NCI-H2171 treated with DMSO at 0.1 percent for 48 hours (cell line): ENCODE measurements at regions not wholly inside any gene's neighbourhood (a gene's known extent, or its start where the extent isn't known, plus 50 kb on each side); places are given as distances from the start of the nearest gene placed in this dataset.
"Not testable (repeated sequence)": the region's sequence is repeated elsewhere in the genome, so short reads cannot be mapped to it uniquely, and the experiment has no call there.

ENCODE experiments used
- DNase-seq: peaks from one replicate; lab custom pipeline; 2025; lab: John Stamatoyannopoulos, UW

DNA sequence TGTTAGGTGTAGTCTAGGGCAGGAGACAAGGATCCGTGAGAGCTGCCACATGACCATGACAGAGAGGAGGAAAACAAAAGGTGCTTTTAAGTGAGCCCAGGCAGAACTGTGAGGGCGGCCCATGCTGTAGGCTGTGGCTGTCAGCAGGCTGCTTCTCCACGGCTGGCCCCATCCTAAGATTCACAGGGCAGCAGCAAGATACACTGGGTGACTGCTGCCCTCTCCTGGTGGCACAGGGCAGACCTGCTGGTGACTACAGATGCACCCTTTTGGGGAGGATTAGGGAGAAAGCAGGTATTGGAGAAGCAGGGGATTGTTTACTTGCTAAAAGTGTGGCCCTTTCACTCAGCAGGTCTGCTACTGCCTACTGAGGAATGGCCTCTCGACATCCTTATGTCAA, 112.2 kb upstream of the CCZ1B start:
- peak; percentile 23 for DNase-seq

DNA sequence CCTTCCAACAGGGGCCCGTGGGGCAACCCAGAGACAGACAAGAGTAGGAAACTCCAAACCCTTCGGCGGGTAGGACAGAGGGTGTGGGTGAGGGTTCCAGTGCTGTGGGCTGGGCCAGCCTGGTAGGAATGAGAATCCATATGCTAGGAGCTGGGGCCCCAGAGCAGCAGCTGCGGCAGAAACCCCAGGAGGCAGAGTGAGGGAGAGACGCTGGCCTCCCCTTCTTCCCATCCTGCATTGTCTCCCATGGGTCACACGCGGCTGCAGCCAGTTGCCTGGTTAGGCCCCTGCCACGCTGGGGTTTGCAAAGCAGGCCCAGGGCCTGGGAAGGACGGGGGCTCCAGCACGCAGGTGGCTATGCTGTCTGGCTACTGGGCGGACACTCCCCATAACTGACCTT, 113.1 kb upstream of the CCZ1B start:
- DNase-seq = not testable (repeated sequence)

DNA sequence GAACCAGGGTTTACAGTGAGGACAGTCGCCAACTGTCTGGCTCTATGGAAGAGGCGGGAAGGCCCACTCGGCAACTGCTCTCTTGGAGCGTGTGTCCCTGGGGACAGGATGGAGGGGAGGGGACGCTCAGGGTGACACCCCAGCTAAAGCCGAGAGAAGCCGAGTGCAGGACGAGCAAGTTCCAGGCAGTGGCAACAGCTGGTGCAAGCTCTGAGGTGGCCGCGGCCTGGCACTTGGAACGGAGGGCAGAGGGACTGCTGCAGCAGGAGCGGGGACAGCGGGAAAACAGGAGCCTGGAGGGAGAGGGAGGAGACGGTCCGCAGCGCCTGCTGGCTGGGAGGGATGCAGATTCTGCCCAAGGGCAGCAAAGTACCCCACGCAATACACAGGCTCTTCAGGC, 113.8 kb upstream of the CCZ1B start:
- not testable (repeated sequence) for DNase-seq

DNA sequence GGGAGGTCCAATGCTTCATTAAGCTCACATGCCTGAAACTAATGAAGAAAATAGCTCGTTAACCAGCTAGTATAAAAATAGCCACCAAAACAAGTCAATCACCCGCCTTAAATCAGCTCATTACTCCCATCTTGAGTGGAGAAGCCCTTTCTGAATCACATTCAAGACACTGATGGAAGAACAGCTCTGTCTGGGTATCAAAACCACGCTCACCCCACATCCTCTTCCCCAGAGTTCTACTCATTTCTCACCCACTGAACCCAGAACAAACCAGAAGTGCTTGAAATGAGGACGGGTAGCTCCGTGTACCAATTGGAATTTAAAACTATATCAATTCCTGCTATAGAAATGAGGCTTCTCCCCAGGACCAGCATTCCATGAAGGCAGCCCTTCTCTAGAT, 120.8 kb upstream of the CCZ1B start:
- not testable (repeated sequence) for DNase-seq

DNA sequence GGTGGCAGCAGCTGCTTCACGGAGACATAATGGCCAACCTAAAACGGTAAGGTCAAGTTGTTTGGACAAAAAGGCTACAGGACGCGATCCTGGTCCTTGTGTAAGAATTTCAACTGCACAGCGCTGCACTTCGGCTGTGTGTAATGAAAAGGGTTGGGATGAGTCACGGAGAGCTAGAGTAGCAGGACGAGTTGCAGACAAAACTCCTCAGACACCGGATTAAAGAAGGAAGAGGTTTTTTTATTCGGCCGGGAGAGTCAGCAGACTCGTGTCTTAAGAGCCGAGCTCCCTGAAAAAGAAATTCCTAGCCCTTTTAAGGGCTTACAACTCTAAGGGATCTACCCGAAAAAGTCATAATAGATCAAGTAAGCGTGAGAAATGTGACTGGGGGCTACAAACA, 124.2 kb upstream of the CCZ1B start:
- not testable (repeated sequence) for DNase-seq

DNA sequence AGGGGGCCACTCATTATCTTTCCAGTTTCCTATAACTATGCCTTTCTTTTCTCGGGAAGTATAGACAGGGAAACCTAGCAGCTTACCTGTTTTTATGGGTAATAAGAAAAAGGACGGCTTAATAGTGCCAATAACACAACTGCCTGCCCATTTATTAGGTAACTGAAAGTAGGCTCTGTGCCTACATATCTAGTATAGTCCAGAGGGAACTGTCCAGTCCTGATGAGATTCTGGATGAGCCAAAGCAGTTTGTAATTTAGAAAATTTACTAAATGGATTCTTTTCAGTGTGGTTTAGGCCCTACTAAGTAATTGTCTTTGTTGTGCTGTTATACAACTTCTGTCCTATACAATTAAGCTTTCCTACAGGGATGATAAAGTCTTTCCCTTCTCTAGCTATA, 125.5 kb upstream of the CCZ1B start:
- DNase-seq = not testable (repeated sequence)

DNA sequence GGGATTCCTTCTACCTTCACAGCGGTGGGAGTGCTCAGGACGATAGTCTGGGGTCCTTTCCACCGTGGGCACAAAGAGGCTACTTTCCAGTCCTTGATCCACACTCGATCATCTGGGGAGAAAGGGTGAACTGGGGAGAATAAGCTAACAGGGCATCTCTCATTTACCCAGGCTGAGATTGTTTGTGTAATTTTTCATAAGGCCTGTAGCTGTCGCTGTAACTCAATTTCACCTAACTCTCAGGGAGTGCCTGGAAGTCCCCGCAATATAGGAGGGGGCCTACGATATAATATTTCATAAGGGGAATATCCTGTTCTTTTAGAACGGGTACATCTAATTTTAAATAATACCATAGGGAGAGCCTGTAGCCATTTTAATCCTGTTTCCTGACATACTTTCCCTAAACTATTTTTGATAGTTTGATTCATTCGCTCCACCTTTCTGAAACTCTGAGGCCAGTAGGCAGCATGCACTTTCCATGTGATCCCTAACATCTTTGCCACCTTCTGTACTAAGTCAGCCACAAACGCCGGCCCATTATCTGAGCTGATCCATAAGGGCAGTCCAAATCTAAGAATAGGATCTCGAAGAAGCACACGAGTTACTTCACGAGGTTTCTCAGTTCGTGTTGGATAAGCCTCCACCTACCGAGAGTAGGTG, 127.2 kb upstream of the CCZ1B start:
- not testable (repeated sequence) for DNase-seq

DNA sequence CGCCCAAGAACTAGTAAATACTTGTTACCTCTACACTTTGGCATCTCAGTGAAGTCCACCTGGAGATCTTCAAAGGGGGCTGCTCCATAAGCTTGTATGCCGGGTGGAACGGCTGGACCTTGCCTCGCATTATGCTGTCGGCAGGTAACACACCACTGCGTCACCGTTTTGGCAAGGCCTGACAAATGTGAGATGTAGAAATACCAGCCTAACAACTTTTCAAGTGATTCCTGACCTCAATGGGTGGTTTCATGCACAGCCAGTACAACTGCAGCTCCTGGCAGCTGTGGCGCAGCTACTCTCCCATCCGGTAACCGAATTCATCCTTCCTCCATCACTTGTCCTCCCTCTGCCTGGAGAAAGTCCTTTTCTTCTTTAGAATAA, 127.7 kb upstream of the CCZ1B start:
- not testable (repeated sequence) for DNase-seq

DNA sequence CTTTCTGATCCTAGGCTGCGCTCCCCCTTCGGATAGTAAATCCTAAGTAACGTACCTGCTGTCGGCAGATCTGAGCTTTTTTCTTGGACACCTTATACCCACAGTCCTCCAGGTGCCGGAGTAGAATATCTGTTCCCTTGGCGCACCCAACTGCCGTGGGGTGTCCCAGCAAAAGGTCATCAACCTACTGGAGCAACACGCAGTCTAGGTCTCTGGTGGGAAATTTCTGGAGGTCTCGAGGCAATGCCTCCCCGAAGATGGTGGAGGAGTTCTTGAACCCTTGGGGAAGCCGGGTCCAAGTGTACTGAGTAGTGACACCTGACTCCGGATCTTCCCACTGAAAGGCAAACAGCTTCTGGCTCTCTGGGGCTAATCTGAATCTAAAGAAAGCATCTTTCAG, 129.3 kb upstream of the CCZ1B start:
- DNase-seq = not testable (repeated sequence)

DNA sequence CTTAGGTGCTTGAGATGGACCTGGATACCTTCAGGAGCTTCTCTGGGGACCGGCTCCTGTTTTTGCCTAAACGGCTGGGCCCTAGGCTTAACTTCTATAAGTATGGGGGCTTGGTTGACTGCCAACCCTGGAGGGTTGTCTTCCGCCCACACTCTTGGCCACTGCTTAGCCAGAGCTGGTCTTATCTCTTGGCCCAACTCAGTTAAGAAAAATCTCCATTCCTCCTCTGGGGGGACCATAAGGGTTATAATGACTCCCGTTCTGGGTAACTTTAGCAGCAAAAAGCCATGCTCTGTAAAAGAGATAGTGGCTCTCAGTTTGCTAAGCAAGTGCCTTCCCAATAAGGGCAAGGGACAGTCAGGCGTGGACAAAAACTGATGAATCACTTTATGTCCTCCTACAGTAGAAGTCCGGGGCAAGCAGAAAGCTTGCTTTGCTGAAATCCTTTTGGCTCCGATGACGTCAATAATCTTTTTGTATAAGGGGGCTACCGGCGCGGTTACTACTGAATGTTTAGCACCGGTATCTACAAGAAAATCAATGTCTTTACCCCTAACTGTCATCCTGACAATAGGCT, 130.0 kb upstream of the CCZ1B start:
- DNase-seq = not testable (repeated sequence)

DNA sequence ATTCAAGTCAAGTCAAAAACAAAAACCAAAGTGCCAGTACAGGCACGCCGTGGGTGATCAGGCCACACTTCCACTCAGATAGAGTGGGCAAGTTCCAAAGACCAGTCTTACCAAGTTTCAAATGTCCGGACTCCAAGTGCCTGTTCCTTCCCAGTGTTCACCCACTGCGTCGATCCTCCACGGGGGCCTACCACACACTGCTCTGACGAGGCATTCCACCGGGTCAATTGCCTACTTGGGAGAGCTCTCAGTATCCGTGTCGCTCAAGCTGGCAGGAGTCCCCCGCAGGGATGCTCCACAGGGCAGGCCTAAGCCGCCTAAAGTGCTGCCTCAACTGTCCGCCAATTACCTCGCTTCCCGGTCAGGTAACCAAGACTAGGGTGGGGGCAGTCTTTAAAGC, 132.3 kb upstream of the CCZ1B start:
- DNase-seq = not testable (repeated sequence)

DNA sequence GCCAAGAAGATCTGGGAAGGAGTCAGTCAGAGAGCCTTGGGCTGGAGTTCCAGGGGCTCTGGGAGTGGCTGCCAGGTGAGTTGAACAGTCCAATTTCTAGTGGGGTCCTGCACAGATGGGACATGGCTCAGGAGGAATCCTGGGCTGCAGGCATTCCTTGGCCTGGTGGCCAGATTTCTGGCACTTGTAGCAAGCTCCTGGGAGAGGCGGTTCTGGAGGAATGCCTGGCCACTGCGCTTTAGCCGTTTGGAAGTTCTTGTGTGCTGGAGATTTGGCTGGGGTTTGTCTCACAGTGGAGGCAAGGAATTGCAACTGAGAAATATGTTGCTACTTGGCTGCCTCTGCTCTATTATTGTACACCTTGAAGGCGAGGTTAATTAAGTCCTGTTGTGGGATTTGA, 133.9 kb upstream of the CCZ1B start:
- DNase-seq = not testable (repeated sequence)

DNA sequence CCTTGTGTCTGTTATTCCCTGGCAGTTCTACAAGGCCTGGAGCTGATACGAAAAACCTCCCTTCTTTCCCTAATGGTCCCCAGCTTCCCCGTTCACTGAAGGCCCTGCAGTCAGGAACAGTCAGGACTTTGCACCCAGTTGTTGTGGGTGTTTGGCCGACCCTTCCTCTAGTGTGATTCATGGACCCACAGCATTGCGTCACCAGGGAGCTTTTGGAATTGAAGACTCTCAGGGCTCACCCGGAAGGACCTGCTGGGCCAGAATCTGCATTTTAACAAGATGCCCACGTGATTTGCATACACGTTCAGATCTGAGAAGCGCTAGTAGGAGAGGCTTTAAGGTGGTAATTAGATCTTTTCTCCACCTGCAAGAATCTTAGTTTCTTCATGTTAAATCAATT, 136.8 kb upstream of the CCZ1B start:
- DNase-seq = not testable (repeated sequence)

DNA sequence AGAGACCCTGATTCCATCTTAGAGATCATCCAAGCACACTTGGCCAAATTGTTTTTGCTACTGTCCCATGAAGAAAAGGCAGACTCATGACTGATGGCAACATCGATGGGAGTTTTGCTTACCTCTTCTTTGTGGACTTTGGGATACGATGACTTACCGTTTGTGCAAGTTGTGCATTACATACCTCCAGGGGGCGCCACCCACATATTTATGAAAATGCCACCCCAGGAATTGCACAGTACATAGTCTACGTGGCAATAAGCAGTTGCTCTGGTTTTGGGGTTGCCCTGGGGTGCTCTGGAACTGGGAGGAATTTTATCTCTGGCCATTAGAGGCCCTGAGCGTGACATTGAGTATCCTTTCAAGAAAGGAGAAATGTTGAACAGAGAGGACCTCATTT, 139.0 kb upstream of the CCZ1B start:
- not testable (repeated sequence) for DNase-seq

DNA sequence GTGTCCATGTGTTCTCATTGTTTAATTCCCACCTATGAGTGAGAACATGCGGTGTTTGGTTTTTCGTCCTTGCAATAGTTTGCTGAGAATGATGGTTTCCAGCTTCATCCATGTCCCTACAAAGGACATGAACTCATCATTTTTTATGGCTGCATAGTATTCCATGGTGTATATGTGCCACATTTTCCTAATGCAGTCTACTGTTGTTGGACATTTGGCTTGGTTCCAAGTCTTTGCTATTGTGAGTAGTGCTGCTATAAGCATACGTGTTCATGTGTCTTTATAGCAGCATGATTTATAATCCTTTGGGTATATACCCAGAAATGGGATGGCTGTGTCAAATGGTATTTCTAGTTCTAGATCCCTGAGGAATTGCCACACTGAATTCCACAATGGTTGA, 144.1 kb upstream of the CCZ1B start:
- DNase-seq = not testable (repeated sequence)

DNA sequence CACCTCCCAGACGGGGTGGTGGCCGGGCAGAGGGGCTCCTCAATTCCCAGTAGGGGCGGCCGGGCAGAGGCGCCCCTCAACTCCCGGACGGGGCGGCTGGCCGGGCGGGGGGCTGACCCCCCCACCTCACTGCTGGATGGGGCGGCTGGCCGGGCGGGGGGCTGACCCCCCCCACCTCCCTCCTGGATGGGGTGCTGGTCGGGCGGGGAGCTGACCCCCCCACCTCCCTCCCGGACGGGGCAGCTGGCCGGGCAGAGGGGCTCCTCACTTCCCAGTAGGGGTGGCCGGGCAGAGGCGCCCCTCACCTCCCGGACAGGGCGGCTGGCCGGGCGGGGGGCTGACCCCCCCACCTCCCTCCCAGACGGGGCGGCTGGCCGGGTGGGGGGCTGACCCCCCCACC, 148.8 kb upstream of the CCZ1B start:
- DNase-seq = not testable (repeated sequence)

DNA sequence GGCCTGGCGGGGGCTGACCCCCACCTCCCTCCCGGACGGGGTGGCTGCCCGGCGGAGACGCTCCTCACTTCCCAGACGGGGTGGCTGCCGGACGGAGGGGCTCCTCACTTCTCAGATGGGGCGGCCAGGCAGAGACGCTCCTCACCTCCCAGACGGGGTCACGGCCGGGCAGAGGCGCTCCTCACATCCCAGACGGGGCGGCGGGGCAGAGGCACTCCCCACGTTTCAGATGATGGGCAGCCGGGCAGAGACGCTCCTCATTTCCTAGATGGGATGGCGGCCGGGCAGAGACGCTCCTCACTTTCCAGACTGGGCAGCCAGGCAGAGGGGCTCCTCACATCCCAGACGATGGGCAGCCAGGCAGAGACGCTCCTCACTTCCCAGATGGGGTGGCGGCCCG, 149.3 kb upstream of the CCZ1B start:
- not testable (repeated sequence) for DNase-seq

DNA sequence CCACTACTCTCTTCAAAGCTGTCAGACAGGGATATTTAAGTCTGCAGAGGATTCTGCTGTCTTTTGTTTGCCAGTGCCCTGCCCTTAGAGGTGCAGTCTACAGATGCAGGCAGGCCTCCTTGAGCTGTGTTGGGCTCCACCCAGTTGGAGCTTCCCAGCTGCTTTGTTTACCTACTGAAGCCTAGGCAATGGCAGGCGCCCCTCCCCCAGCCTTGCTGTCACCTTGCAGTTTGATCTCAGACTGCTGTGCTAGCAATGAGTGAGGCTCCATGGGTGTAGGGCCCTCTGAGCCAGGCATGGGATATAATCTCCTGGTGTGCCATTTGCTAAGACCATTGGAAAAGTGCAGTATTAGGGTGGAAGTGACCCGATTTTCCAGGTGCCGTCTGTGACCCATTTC, 151.3 kb upstream of the CCZ1B start:
- DNase-seq = not testable (repeated sequence)

DNA sequence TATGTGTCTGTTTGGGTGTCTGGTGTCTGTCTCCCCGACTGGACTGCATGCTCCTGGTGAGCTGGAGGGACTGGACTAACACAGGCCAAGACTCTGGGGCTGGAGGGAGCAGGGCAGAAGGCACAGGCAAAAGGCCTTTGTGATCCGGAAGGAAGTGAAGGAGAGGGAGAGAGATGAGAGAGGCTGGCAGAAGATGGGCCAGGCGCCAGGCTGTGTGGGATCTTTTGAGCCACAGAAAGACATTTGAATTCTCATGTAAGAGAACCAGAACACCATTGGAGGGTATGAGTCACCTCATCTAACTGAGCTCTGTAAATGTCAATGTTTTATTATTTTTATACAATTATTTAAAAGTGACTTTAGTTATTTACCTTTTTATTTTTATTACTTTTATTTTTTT, 152.3 kb upstream of the CCZ1B start:
- not testable (repeated sequence) for DNase-seq

DNA sequence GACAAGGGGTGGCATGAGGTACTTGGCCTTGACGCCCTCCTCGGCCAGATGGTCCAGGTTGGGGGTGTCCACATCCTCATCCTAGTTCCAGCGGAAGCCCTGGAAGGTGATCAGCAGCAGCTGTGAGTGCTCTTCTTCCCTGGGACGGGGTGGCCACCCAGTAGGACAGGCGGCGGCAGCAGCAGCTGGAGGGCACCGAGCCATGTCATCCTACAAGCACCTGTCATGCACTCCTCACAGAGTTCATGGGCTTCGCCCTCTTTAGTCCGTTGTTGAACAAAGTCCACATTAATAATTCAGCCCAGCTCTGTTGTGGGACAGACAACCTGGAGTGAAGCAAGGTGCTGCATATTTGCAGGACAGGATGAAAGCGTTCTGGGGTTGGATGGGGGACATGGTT, 153.4 kb upstream of the CCZ1B start:
- not testable (repeated sequence) for DNase-seq

DNA sequence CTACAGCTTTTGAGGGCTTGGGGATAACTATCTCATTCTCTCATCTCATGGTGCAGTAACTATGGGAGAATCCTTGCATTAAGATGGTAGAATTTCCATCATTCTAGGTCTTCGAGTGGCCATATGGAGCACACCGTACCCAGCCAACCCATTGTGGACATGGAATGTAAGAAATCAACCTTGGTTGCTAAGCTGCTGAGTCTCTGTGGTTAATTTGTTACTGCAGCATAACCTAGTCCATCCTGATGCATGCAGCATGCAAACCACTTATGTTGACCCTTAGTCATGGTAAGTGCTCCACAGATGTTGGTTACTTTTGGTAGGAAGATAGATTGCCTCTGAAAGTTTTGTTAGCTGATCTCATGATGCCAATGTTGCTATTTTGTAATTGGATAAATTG, 156.3 kb upstream of the CCZ1B start:
- not testable (repeated sequence) for DNase-seq

DNA sequence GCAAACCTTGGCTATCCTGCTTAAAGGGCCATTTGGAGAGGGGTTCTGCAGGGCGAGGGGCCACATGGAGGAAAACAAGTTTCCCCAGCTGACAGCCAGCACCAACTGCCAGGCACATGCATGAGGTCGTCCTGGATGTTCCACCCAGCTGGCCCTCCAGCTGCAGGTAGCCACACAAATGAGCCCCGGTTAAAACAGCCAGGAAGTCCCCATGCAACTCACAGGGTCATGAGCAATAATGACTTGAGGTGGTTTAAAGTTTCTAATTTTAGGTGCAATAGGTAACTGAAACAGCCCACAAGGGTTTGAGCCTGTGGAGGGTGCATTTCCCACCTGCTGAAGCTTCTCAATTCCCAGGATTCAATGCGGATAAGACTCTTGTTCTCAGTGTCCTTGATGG, 160.8 kb upstream of the CCZ1B start:
- DNase-seq = not testable (repeated sequence)

DNA sequence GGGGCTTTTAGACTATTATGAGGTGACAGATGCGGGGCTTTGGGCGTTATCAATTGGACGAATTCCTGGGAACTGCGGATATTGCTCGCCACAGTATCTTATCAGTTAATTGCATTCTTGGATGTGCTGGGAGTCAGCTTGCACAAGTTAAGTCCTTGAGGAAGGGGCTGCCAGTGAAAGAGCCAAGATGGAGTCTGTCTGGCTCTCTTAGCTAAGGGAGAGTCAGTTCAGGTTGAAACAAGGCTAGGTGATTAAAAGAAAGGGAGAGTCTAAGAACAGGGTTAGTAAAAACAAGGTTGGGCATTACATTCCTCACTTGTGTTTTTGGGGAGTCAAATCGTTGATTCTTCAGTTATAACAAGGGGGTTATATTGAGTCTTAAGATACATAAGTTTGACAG, 162.5 kb upstream of the CCZ1B start:
- not testable (repeated sequence) for DNase-seq

DNA sequence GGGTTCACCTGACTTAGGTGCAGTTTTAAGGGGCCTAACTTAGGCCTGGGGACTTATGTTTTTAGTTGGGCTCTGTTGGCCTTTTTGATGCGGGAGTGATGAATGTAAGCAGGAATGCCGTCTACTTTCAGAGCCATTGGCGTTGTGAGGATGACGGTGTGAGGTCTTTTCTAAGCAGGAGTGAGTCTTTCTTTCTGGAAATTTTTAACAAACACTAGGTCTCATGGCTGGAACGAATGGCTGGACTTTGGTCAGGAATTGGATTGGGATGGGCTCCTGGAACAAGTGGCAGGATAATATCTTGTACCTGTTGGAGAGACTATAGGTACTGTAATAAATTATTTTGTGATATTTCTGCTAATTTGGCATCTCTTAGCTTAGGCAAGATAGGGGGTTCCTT, 163.9 kb upstream of the CCZ1B start:
- DNase-seq = not testable (repeated sequence)
